ENCODE measurements at regions not wholly inside any gene's neighbourhood (a gene's known extent, or its start where the extent isn't known, plus 50 kb on each side); places are given as distances from the start of the nearest gene placed in this dataset.

DNA sequence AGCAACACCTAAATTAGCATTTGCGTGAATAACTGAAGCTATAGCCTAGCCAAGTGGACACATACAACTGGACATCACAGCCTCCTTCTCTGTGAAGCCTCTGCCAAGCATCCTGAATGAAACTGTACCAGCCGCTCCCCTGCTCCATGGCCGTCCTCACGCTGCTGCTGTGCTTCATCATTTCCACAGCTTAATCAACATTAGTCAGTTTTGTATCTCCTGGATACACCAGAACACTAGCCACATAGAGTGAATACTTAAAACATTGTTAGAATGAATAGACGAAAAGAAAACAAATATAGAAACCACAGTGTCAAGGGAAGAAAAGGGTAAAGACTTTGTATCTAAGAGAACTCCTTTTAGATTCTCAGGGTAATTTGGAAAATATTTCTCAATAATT is 1526.9 kb downstream of the EFNB2 start:
- Histone ChIP-seq H3K9me3 (no peaks in the 10 kb centered on the region), H3K4me3 (no peak overlapping the region), H3K36me3 (no peaks in the 10 kb centered on the region), H3K4me1 (no peaks in the 10 kb centered on the region), H3K27ac (no peak overlapping the region), H3K27me3 (no peaks in the 10 kb centered on the region)
- no peak for TF ChIP-seq POLR2A (IDR thresholded peaks at IDR 0.05)
- TF ChIP-seq POLR2AphosphoS5 (IDR thresholded peaks at IDR 0.05), result no peak
- TF ChIP-seq, protein P1, sequence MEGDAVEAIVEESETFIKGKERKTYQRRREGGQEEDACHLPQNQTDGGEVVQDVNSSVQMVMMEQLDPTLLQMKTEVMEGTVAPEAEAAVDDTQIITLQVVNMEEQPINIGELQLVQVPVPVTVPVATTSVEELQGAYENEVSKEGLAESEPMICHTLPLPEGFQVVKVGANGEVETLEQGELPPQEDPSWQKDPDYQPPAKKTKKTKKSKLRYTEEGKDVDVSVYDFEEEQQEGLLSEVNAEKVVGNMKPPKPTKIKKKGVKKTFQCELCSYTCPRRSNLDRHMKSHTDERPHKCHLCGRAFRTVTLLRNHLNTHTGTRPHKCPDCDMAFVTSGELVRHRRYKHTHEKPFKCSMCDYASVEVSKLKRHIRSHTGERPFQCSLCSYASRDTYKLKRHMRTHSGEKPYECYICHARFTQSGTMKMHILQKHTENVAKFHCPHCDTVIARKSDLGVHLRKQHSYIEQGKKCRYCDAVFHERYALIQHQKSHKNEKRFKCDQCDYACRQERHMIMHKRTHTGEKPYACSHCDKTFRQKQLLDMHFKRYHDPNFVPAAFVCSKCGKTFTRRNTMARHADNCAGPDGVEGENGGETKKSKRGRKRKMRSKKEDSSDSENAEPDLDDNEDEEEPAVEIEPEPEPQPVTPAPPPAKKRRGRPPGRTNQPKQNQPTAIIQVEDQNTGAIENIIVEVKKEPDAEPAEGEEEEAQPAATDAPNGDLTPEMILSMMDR (IDR thresholded peaks at IDR 0.05), result no peak
- intact Hi-C loops (cut with DNase I; ENCODE audit: low total_unique reads), result no loop called here
- no peak for DNase-seq (ENCODE audit: low spot score in 2 of 2)

- H3K4me1 ChIP-seq, result no peaks in the 10 kb centered on the region
- no peak overlapping the region for H3K27ac ChIP-seq
- intact Hi-C loops (cut with DNase I; ENCODE audit: low total_unique reads), result no loop called here
- no peak overlapping the region for H3K4me3 ChIP-seq
- no peak for DNase-seq (ENCODE audit: low spot score in 2 of 2)
- H3K27me3 ChIP-seq, result no peaks in the 10 kb centered on the region
- no peaks in the 10 kb centered on the region for H3K36me3 ChIP-seq
- TF ChIP-seq, protein P1 (IDR thresholded peaks at IDR 0.05), result no peak
- TF ChIP-seq POLR2AphosphoS5 (IDR thresholded peaks at IDR 0.05) (no peak), POLR2A (IDR thresholded peaks at IDR 0.05) (no peak)
- H3K9me3 ChIP-seq, result no peaks in the 10 kb centered on the region
Measured at GRCh38 chr13:105007166-105007808, 1528.2 kb downstream of the EFNB2 start.

GRCh38 chr13:104996022-104996421 is 1539.4 kb downstream of the EFNB2 start:
- TF ChIP-seq POLR2AphosphoS5 (IDR thresholded peaks at IDR 0.05) (no peak), POLR2A (IDR thresholded peaks at IDR 0.05) (no peak)
- TF ChIP-seq, protein P1 (IDR thresholded peaks at IDR 0.05), result no peak
- no peaks in the 10 kb centered on the region for H3K27me3 ChIP-seq
- H3K36me3 ChIP-seq, result no peaks in the 10 kb centered on the region
- intact Hi-C loops (cut with DNase I; ENCODE audit: low total_unique reads), result no loop called here
- DNase-seq (ENCODE audit: low spot score in 2 of 2), result no peak
- H3K4me3 ChIP-seq, result no peak overlapping the region
- no peak overlapping the region for H3K27ac ChIP-seq
- no peaks in the 10 kb centered on the region for H3K4me1 ChIP-seq
- no peaks in the 10 kb centered on the region for H3K9me3 ChIP-seq

DNA sequence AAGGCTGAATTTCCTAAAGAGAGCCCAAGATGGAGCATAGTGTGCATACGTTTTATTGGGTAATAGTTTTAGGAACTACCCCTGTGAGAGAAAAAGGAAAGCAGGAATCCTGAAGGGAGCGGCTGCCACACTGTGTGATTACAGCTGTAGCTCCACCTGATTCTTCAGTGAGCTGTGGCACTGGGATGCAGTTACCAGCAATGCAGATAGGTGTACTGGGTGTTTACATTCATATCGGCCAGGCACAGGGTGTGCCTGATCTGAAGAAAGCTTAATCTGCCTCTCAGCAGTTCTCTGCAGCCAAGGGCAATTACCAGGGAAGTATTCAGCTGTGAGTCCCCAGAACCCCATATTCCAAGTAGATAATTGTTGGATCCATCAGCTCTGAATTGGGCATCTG is 1541.8 kb downstream of the EFNB2 start:
- DNase-seq (ENCODE audit: low spot score in 2 of 2), result no peak
- intact Hi-C loops (cut with DNase I; ENCODE audit: low total_unique reads), result no loop called here
- H3K4me3 ChIP-seq, result no peak overlapping the region
- H3K27me3 ChIP-seq, result no peaks in the 10 kb centered on the region
- no peak overlapping the region for H3K27ac ChIP-seq
- TF ChIP-seq, protein P1 (IDR thresholded peaks at IDR 0.05), result no peak
- TF ChIP-seq POLR2A (IDR thresholded peaks at IDR 0.05), result no peak
- no peaks in the 10 kb centered on the region for H3K9me3 ChIP-seq
- no peaks in the 10 kb centered on the region for H3K4me1 ChIP-seq
- no peaks in the 10 kb centered on the region for H3K36me3 ChIP-seq

DNA sequence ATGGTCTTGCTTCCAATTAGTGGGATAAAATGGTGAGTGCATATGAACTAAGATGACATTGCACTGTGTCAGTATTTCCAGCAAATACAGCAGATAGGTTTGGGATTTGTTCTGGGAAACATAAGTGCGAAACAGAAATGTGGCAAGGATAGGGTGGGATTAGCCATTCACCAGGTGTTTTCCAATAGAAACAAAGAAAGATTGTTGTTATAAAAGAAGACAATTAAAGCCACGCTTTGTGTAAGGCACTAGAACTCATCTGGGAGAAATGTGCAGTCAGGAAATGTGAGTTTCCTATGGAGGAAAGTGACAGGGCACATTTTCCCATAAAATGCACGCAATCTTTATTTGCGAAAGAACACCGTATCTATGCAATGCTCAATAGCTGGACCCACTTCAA is 1547.8 kb downstream of the EFNB2 start:
- no peak for DNase-seq (ENCODE audit: low spot score in 2 of 2)

More for the DNA sequence above, 1547.8 kb downstream of the EFNB2 start:
- H3K4me1 ChIP-seq, result no peaks in the 10 kb centered on the region
- no peaks in the 10 kb centered on the region for H3K27me3 ChIP-seq
- intact Hi-C loops (cut with DNase I; ENCODE audit: low total_unique reads), result no loop called here
- H3K9me3 ChIP-seq, result no peaks in the 10 kb centered on the region
- no peak overlapping the region for H3K4me3 ChIP-seq
- no peak overlapping the region for H3K27ac ChIP-seq
- TF ChIP-seq, protein P1 (IDR thresholded peaks at IDR 0.05), result no peak
- TF ChIP-seq POLR2A (IDR thresholded peaks at IDR 0.05) (no peak), POLR2AphosphoS5 (IDR thresholded peaks at IDR 0.05) (no peak)
- H3K36me3 ChIP-seq, result no peaks in the 10 kb centered on the region

Measured in breast epithelium (tissue), 4 donors.